Uterus (tissue), 3 donors: ENCODE measurements at regions not wholly inside any gene's neighbourhood (a gene's known extent, or its start where the extent isn't known, plus 50 kb on each side); places are given as distances from the start of the nearest gene placed in this dataset.

Experiments used
- DNase-seq, 2 donors: peaks; one replicate each; pipeline ENCODE4 v3.0.0-alpha.2; 2019 to 2020
- H3K27ac ChIP-seq, 2 donors: fragments of 200-600 bp; sonication (generic); 1 replicate in 1 of 2; 2 replicates in 1 of 2; pipeline ENCODE4 v1.5.1; 2016 to 2018
- H3K27me3 ChIP-seq, 2 donors: fragments of 200-600 bp; sonication (generic); one replicate each; pipeline ENCODE4 v1.5.1; 2018 to 2019; ENCODE audit warnings: control low read depth in 1 of 2
- H3K36me3 ChIP-seq, 2 donors: fragments of 200-600 bp; sonication (generic); one replicate each; pipeline ENCODE4 v1.5.1; 2019; ENCODE audit warnings: control low read depth in 1 of 2
- H3K4me1 ChIP-seq, 2 donors: fragments of 200-600 bp; sonication (generic); one replicate each; pipeline ENCODE4 v1.5.1; 2018 to 2019; ENCODE audit warnings: control low read depth in 1 of 2
- H3K4me3 ChIP-seq, 2 donors: fragments of 200-600 bp; sonication (generic); 1 replicate in 1 of 2; 2 replicates in 1 of 2; pipeline ENCODE4 v1.5.1; 2018 to 2019; ENCODE audit warnings: mild to moderate bottlenecking in 1 of 2
- H3K9me3 ChIP-seq, 2 donors: fragments of 200-600 bp; sonication (generic); one replicate each; pipeline ENCODE4 v1.5.1; 2019; ENCODE audit warnings: control low read depth in 1 of 2
- CTCF ChIP-seq, 4 experiments: fragments of 200-600 bp in 2 of 4; fragments of 450-650 bp in 2 of 4; sonication (generic) in 2 of 4; IDR thresholded peaks; one replicate each; pipeline ENCODE4 v1.5.1; 2016 to 2019; ENCODE audit warnings: antibody characterized with exemption in 4 of 4, mild to moderate bottlenecking in 2 of 4, moderate library complexity in 1 of 4
- POLR2A ChIP-seq, 2 donors: fragments of 450-650 bp; IDR thresholded peaks; one replicate each; pipeline ENCODE4 v1.6.1; 2016; ENCODE audit warnings: antibody characterized with exemption in 2 of 2, mild to moderate bottlenecking in 1 of 2, moderate library complexity in 1 of 2
- intact Hi-C: fragments of 100-400 bp; cut with DNase I; formaldehyde crosslinking; loops from one replicate; pipeline ENCODE4 v1.15.1; 2023; ENCODE audit warnings: low total_unique reads
- donor health status: DM: yes; HTN: yes; CAD: no.

GRCh38 chrX:44036336-44036735 lies 63.1 kb upstream of the NDP start:
- H3K27me3 ChIP-seq, result no peaks in the 10 kb centered on the region
- H3K9me3 ChIP-seq, result no peaks in the 10 kb centered on the region
- no peak for DNase-seq
- intact Hi-C loops, result no loop called here
- TF ChIP-seq POLR2A (IDR thresholded peaks at IDR 0.05) (no peak), CTCF (IDR thresholded peaks at IDR 0.05) (no peak)
- no peak overlapping the region for H3K27ac ChIP-seq
- H3K4me3 ChIP-seq, result no peak overlapping the region
- H3K36me3 ChIP-seq, result no peaks in the 10 kb centered on the region
- no peaks in the 10 kb centered on the region for H3K4me1 ChIP-seq

DNA sequence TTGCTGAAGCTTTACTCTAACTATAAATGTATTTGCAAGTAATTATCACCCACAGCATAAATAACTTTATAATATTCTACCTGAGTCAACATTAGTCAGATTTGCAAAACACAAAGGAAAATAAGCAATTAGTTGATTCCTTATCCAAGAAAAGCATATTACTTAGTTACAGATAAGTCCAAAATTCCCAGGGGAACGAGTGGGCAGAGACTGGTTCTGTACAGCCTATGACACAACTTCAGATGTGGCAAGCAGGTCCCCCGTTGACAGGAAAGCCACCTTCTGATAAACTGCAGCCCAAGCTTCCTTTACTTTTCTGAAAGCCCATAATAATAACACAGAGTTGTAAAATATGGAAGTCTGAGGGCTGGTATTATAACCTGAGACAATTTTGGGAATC lies 62.4 kb upstream of the NDP start:
- H3K27ac ChIP-seq, result no peak overlapping the region
- H3K27me3 ChIP-seq, result no peaks in the 10 kb centered on the region
- DNase-seq, result no peak
- H3K4me1 ChIP-seq, result no peaks in the 10 kb centered on the region
- no peak for TF ChIP-seq POLR2A (IDR thresholded peaks at IDR 0.05)
- no peak for TF ChIP-seq CTCF (IDR thresholded peaks at IDR 0.05)
- intact Hi-C loops, result no loop called here
- no peaks in the 10 kb centered on the region for H3K9me3 ChIP-seq
- H3K36me3 ChIP-seq, result no peaks in the 10 kb centered on the region
- H3K4me3 ChIP-seq, result no peak overlapping the region

DNA sequence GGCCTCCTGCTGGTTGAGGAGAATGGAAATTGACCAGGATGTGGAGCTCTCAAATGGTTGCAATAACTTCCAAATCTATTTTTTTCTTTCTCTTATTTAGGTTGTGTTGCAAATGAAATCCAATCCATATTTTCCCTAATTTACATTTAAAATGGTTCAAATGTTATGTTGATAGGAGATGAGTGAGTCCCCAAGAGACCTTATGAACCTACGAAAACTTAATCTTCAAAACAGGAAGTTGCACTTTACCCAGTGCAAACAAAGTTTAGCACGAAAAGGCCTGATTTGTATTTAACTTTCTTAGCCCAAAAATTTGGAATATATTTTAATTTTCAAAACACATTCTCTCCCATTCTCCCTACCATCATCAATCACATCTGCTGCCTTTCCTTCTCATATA lies 59.3 kb upstream of the NDP start:
- no peak overlapping the region for H3K27ac ChIP-seq
- no peak for DNase-seq
- intact Hi-C loops, result no loop called here

GRCh38 chrX:44025555-44025954 lies 52.4 kb upstream of the NDP start:
- Histone ChIP-seq H3K36me3 (no peaks in the 10 kb centered on the region), H3K27me3 (peaks cover 0 to 13% of the 10 kb centered on the region in 2 donors), H3K9me3 (no peaks in the 10 kb centered on the region), H3K4me1 (no peaks in the 10 kb centered on the region), H3K4me3 (no peak overlapping the region), H3K27ac (no peak overlapping the region)
- TF ChIP-seq POLR2A (IDR thresholded peaks at IDR 0.05) (no peak), CTCF (IDR thresholded peaks at IDR 0.05) (no peak)
- intact Hi-C loops, result no loop called here
- no peak for DNase-seq

More for the DNA sequence above, 59.3 kb upstream of the NDP start:
- H3K9me3 ChIP-seq, result no peaks in the 10 kb centered on the region
- TF ChIP-seq POLR2A (IDR thresholded peaks at IDR 0.05) (no peak), CTCF (IDR thresholded peaks at IDR 0.05) (no peak)
- H3K4me3 ChIP-seq, result no peak overlapping the region
- peaks cover 0 to 9% of the 10 kb centered on the region in 2 donors for H3K27me3 ChIP-seq
- no peaks in the 10 kb centered on the region for H3K4me1 ChIP-seq
- H3K36me3 ChIP-seq, result no peaks in the 10 kb centered on the region
